ENCODE measurements at regions not wholly inside any gene's neighbourhood (a gene's known extent, or its start where the extent isn't known, plus 50 kb on each side); places are given as distances from the start of the nearest gene placed in this dataset.

GRCh38 chr9:115261656-115262081 is 143.7 kb upstream of the TNC start:
- no peak for DNase-seq

- DNase-seq = no peak
Measured at GRCh38 chr9:115262477-115262876, 144.5 kb upstream of the TNC start.

GRCh38 chr9:115262952-115263351 is 145.0 kb upstream of the TNC start:
- DNase-seq = no peak

- no peak for DNase-seq
Measured at GRCh38 chr9:115263371-115264075, 145.6 kb upstream of the TNC start.

GRCh38 chr9:115264313-115264712 is 146.4 kb upstream of the TNC start:
- DNase-seq = no peak

GRCh38 chr9:115267790-115268189 is 149.8 kb upstream of the TNC start:
- no peak for DNase-seq

- DNase-seq = no peak
Measured at GRCh38 chr9:115275753-115276152, 157.8 kb upstream of the TNC start.

GRCh38 chr9:115276621-115277020 is 158.7 kb upstream of the TNC start:
- no peak for DNase-seq

GRCh38 chr9:115277301-115277700 is 159.3 kb upstream of the TNC start:
- DNase-seq = no peak

- no peak for DNase-seq
Measured at GRCh38 chr9:115278326-115279035, 160.5 kb upstream of the TNC start.

- DNase-seq = no peak
Measured at GRCh38 chr9:115283395-115283794, 165.4 kb upstream of the TNC start.

- DNase-seq = no peak
Measured at GRCh38 chr9:115285836-115286235, 167.9 kb upstream of the TNC start.

GRCh38 chr9:115286411-115286810 is 168.5 kb upstream of the TNC start:
- DNase-seq = no peak

GRCh38 chr9:115289757-115290208 is 171.8 kb upstream of the TNC start:
- no peak for DNase-seq

- DNase-seq = no peak
Measured at GRCh38 chr9:115291841-115292240, 173.9 kb upstream of the TNC start.

- no peak for DNase-seq
Measured at GRCh38 chr9:115292584-115293279, 174.8 kb upstream of the TNC start.

GRCh38 chr9:115295734-115296133 is 177.8 kb upstream of the TNC start:
- DNase-seq = no peak

- DNase-seq = no peak
Measured at GRCh38 chr9:115296831-115297565, 179.0 kb upstream of the TNC start.

- no peak for DNase-seq
Measured at GRCh38 chr9:115300116-115300515, 182.2 kb upstream of the TNC start.

GRCh38 chr9:115300874-115301273 is 182.9 kb upstream of the TNC start:
- DNase-seq = no peak

- DNase-seq = no peak
Measured at GRCh38 chr9:115301581-115301980, 183.6 kb upstream of the TNC start.

GRCh38 chr9:115305543-115305942 is 187.6 kb upstream of the TNC start:
- no peak for DNase-seq

GRCh38 chr9:115306865-115307264 is 188.9 kb upstream of the TNC start:
- DNase-seq = no peak

All from midbrain (tissue), 1 donor.